ENCODE measurements at regions not wholly inside any gene's neighbourhood (a gene's known extent, or its start where the extent isn't known, plus 50 kb on each side); places are given as distances from the start of the nearest gene placed in this dataset.
A peak's percentile ranks its signal among the peaks of the same experiment; 100 is the strongest.

DNA sequence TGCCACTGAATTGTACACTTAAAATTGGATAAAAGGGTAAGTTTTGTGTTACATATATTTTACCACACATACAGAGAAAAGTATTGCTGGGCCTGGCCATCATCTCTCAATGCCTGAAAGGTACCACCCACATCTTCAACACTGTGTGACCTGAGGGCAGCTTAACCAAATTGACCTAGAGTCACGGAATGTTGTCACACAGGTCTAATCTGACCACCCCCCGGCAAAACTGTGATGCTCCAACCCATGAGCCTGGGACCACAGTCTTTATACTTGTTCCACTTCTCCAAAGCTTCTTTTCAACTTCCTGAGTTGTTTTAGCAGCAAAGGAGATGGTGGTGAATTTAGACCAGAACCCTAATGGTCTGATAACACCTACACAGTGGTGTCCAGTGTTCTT lies 210.3 kb upstream of the TPM1 start:
- peaks cover 16% of the 10 kb centered on the region for H3K36me3 Mint-ChIP-seq
- H3K4me1 Mint-ChIP-seq: peaks cover 3% of the 10 kb centered on the region; the same call in 1 of the 2 replicates
- no peak overlapping the region for H3K27ac Mint-ChIP-seq
- no peak overlapping the region for H3K4me3 Mint-ChIP-seq
- ChIA-PET POLR2A (no interaction called here), CTCF (no interaction called here)
- DNase-seq (ENCODE audit: low spot score) (no peak), ATAC-seq (no peak)
- H3K9me3 Mint-ChIP-seq: no peaks in the 10 kb centered on the region
- no peak for TF ChIP-seq HMGXB4 (CRISPR knock-in tag; IDR thresholded peaks at IDR 0.05)
- TF ChIP-seq PRDM15 (CRISPR knock-in tag; IDR thresholded peaks at IDR 0.05): no peak
- TF ChIP-seq ZBTB21 (CRISPR knock-in tag; IDR thresholded peaks at IDR 0.05; ENCODE audit: borderline replicate concordance): no peak
- no peak for TF ChIP-seq ZNF425 (CRISPR knock-in tag; conservative IDR thresholded peaks at IDR 0.05)
- no peak for TF ChIP-seq SP1 (CRISPR knock-in tag; conservative IDR thresholded peaks at IDR 0.05)
- TF ChIP-seq, protein P1, sequence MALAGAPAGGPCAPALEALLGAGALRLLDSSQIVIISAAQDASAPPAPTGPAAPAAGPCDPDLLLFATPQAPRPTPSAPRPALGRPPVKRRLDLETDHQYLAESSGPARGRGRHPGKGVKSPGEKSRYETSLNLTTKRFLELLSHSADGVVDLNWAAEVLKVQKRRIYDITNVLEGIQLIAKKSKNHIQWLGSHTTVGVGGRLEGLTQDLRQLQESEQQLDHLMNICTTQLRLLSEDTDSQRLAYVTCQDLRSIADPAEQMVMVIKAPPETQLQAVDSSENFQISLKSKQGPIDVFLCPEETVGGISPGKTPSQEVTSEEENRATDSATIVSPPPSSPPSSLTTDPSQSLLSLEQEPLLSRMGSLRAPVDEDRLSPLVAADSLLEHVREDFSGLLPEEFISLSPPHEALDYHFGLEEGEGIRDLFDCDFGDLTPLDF (CRISPR knock-in tag; IDR thresholded peaks at IDR 0.05): no peak
- TF ChIP-seq ZNF219 (CRISPR knock-in tag; IDR thresholded peaks at IDR 0.05; ENCODE audit: borderline replicate concordance): no peak
- no peak for TF ChIP-seq NR2C2 (CRISPR knock-in tag; IDR thresholded peaks at IDR 0.05)
- no peaks in the 10 kb centered on the region for H3K27me3 Mint-ChIP-seq (ENCODE audit: low read depth)

DNA sequence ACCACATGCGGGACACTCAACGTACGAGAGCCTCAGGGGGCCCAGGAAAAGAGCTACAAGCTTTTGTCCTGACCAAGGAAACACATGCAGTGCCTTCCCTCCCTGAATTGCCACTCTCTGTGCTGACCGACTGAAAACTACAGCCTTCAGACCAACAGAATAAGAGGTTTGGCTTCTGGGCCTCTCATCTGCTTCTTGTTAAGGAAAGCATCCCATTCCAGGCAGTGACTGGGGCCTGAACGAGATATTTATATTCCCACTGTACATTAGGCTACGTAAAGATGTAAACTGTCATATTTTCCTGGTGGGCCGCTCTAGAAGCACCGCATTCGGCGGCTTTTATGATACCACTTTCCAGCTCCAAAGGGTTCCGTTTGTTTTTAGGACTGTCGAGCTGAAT lies 208.9 kb upstream of the TPM1 start:
- no peak for DNase-seq (ENCODE audit: low spot score)
- peak overlapping the region; percentile 68; the same call in 1 of the 2 replicates for H3K27ac Mint-ChIP-seq
- no peak overlapping the region for H3K4me3 Mint-ChIP-seq
- no peak for ATAC-seq
- peaks cover 3% of the 10 kb centered on the region; the same call in 1 of the 2 replicates for H3K4me1 Mint-ChIP-seq
- CTCF ChIA-PET: interaction anchor here (0.5 to 1.3 kb wide), 2 partner anchors 51 to 184 kb away, joined by 3 to 4 read pairs; no protein-coding TSS in a partner anchor
- POLR2A ChIA-PET: no interaction called here
- H3K36me3 Mint-ChIP-seq: peaks cover 16% of the 10 kb centered on the region
- H3K9me3 Mint-ChIP-seq: no peaks in the 10 kb centered on the region
- H3K27me3 Mint-ChIP-seq (ENCODE audit: low read depth): no peaks in the 10 kb centered on the region
- TF ChIP-seq ARID4B (CRISPR knock-in tag; IDR thresholded peaks at IDR 0.05; ENCODE audit: borderline replicate concordance) (no peak), EMX1 (CRISPR knock-in tag; IDR thresholded peaks at IDR 0.05) (no peak), SMAD3 (CRISPR knock-in tag; IDR thresholded peaks at IDR 0.05; ENCODE audit: borderline replicate concordance) (no peak), NFATC4 (CRISPR knock-in tag; IDR thresholded peaks at IDR 0.05) (no peak), AFF4 (CRISPR knock-in tag; IDR thresholded peaks at IDR 0.05; ENCODE audit: borderline replicate concordance) (no peak), ZBTB43 (CRISPR knock-in tag; IDR thresholded peaks at IDR 0.05) (no peak), ESRRA (CRISPR knock-in tag; IDR thresholded peaks at IDR 0.05; ENCODE audit: borderline replicate concordance) (no peak)
